ENCODE measurements at regions not wholly inside any gene's neighbourhood (a gene's known extent, or its start where the extent isn't known, plus 50 kb on each side); places are given as distances from the start of the nearest gene placed in this dataset.

DNA sequence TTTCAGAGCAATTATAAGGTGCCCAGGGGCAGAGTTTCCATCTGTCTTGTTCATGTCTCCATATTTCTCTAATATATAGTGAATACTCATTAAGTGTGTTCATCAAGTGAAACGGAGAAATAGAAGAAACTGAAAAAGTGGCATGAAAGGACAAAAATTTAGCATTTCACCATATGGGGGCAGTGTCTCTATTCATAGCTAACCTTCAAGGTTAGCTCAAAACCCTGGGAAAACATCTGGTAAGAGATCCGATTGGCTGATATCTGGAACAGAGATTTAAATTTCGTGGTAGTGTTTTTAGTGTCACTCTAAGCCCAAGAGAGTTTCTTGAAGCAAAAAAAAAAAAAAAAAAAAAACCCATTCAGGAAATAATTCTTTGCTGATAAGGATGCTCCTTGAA is 367.5 kb downstream of the DAD1 start:
- H3K9me3 ChIP-seq (ENCODE audit: control insufficient read depth in 4 of 4, low read length in 3 of 4): no peaks in the 10 kb centered on the region
- H3K4me1 ChIP-seq (ENCODE audit: control insufficient read depth in 4 of 4, insufficient read depth in 4 of 4, low read length in 3 of 4): no peaks in the 10 kb centered on the region
- no peak overlapping the region for H3K9ac ChIP-seq (ENCODE audit: low read depth in 1 of 2, low read length in 2 of 2)
- WGBS: 35% methylated on average over 3 of the region's 3 CpGs
- no peak for DNase-seq (ENCODE audit: low spot score)
- TF ChIP-seq YY1 (IDR thresholded peaks at IDR 0.05) (no peak), FOXA2 (IDR thresholded peaks at IDR 0.05) (no peak), ZBTB33 (IDR thresholded peaks at IDR 0.05) (no peak)
- TF ChIP-seq, protein P1, sequence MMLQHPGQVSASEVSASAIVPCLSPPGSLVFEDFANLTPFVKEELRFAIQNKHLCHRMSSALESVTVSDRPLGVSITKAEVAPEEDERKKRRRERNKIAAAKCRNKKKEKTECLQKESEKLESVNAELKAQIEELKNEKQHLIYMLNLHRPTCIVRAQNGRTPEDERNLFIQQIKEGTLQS (IDR thresholded peaks at IDR 0.05): no peak
- no peak overlapping the region for H3K27ac ChIP-seq (ENCODE audit: low read depth in 1 of 2, low read length in 2 of 2)
- no peak overlapping the region for H3K4me3 ChIP-seq (ENCODE audit: low read depth in 1 of 3, low read length in 3 of 3)
- H3K36me3 ChIP-seq (ENCODE audit: control insufficient read depth in 4 of 4, insufficient read depth in 3 of 4, low read depth in 1 of 4, low read length in 3 of 4): no peaks in the 10 kb centered on the region
- peaks cover 0 to 4% (median 0%) of the 10 kb centered on the region in 4 donors for H3K27me3 ChIP-seq (ENCODE audit: control insufficient read depth in 4 of 4, insufficient read depth in 4 of 4, low read length in 3 of 4)

DNA sequence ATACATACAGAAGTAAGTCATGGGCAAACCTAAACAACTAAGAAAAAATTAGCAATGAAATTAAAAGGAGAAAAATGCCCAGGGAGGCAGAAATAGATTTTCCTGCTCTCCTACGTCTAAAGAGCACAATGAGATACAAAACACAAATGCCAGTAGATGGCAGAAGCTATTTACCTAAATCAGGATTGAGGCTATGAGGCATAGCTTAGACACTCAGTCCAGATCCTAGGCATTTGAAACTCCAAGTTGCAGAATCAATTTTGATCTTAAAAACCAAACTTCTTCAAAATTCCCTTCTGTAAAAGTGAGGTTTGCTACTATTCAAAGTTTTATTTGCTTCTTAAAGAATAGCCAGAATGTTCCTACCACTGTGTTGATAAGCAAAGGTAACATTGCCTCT is 368.6 kb downstream of the DAD1 start:
- Histone ChIP-seq H3K4me3 (ENCODE audit: low read depth in 1 of 3, low read length in 3 of 3) (no peak overlapping the region), H3K36me3 (ENCODE audit: control insufficient read depth in 4 of 4, insufficient read depth in 3 of 4, low read depth in 1 of 4, low read length in 3 of 4) (no peaks in the 10 kb centered on the region), H3K27me3 (ENCODE audit: control insufficient read depth in 4 of 4, insufficient read depth in 4 of 4, low read length in 3 of 4) (peaks cover 0 to under 1% (median 0%) of the 10 kb centered on the region in 4 donors), H3K9me3 (ENCODE audit: control insufficient read depth in 4 of 4, low read length in 3 of 4) (no peaks in the 10 kb centered on the region), H3K9ac (ENCODE audit: low read depth in 1 of 2, low read length in 2 of 2) (no peak overlapping the region), H3K27ac (ENCODE audit: low read depth in 1 of 2, low read length in 2 of 2) (no peak overlapping the region), H3K4me1 (ENCODE audit: control insufficient read depth in 4 of 4, insufficient read depth in 4 of 4, low read length in 3 of 4) (no peaks in the 10 kb centered on the region)
- 7% methylated on average over 1 of the region's 1 CpG for WGBS
- TF ChIP-seq JUND (IDR thresholded peaks at IDR 0.05) (no peak), FOXA1 (IDR thresholded peaks at IDR 0.05) (no peak), GABPA (IDR thresholded peaks at IDR 0.05 in 1 of 2, conservative IDR thresholded peaks at IDR 0.05 in 1 of 2) (no peak)
- TF ChIP-seq, protein P2, sequence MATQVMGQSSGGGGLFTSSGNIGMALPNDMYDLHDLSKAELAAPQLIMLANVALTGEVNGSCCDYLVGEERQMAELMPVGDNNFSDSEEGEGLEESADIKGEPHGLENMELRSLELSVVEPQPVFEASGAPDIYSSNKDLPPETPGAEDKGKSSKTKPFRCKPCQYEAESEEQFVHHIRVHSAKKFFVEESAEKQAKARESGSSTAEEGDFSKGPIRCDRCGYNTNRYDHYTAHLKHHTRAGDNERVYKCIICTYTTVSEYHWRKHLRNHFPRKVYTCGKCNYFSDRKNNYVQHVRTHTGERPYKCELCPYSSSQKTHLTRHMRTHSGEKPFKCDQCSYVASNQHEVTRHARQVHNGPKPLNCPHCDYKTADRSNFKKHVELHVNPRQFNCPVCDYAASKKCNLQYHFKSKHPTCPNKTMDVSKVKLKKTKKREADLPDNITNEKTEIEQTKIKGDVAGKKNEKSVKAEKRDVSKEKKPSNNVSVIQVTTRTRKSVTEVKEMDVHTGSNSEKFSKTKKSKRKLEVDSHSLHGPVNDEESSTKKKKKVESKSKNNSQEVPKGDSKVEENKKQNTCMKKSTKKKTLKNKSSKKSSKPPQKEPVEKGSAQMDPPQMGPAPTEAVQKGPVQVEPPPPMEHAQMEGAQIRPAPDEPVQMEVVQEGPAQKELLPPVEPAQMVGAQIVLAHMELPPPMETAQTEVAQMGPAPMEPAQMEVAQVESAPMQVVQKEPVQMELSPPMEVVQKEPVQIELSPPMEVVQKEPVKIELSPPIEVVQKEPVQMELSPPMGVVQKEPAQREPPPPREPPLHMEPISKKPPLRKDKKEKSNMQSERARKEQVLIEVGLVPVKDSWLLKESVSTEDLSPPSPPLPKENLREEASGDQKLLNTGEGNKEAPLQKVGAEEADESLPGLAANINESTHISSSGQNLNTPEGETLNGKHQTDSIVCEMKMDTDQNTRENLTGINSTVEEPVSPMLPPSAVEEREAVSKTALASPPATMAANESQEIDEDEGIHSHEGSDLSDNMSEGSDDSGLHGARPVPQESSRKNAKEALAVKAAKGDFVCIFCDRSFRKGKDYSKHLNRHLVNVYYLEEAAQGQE (IDR thresholded peaks at IDR 0.05): no peak
- no peak for DNase-seq (ENCODE audit: low spot score)

GRCh38 chr14:22218728-22219127 is 370.3 kb downstream of the DAD1 start:
- Histone ChIP-seq H3K27ac (ENCODE audit: low read depth in 1 of 2, low read length in 2 of 2) (no peak overlapping the region), H3K4me1 (ENCODE audit: control insufficient read depth in 4 of 4, insufficient read depth in 4 of 4, low read length in 3 of 4) (no peaks in the 10 kb centered on the region), H3K9ac (ENCODE audit: low read depth in 1 of 2, low read length in 2 of 2) (no peak overlapping the region), H3K27me3 (ENCODE audit: control insufficient read depth in 4 of 4, insufficient read depth in 4 of 4, low read length in 3 of 4) (no peaks in the 10 kb centered on the region), H3K4me3 (ENCODE audit: low read depth in 1 of 3, low read length in 3 of 3) (no peak overlapping the region), H3K36me3 (ENCODE audit: control insufficient read depth in 4 of 4, insufficient read depth in 3 of 4, low read depth in 1 of 4, low read length in 3 of 4) (no peaks in the 10 kb centered on the region), H3K9me3 (ENCODE audit: control insufficient read depth in 4 of 4, low read length in 3 of 4) (no peaks in the 10 kb centered on the region)
- no peak for DNase-seq (ENCODE audit: low spot score)
- no peak for TF ChIP-seq JUND (IDR thresholded peaks at IDR 0.05)
- no peak for TF ChIP-seq GABPA (IDR thresholded peaks at IDR 0.05 in 1 of 2, conservative IDR thresholded peaks at IDR 0.05 in 1 of 2)
- TF ChIP-seq EGR1 (IDR thresholded peaks at IDR 0.05; ENCODE audit: low read depth in 2 of 2): no peak
- no peak for TF ChIP-seq FOXA2 (IDR thresholded peaks at IDR 0.05)
- TF ChIP-seq YY1 (IDR thresholded peaks at IDR 0.05): no peak
- TF ChIP-seq SP1 (IDR thresholded peaks at IDR 0.05): no peak
- TF ChIP-seq, protein P3, sequence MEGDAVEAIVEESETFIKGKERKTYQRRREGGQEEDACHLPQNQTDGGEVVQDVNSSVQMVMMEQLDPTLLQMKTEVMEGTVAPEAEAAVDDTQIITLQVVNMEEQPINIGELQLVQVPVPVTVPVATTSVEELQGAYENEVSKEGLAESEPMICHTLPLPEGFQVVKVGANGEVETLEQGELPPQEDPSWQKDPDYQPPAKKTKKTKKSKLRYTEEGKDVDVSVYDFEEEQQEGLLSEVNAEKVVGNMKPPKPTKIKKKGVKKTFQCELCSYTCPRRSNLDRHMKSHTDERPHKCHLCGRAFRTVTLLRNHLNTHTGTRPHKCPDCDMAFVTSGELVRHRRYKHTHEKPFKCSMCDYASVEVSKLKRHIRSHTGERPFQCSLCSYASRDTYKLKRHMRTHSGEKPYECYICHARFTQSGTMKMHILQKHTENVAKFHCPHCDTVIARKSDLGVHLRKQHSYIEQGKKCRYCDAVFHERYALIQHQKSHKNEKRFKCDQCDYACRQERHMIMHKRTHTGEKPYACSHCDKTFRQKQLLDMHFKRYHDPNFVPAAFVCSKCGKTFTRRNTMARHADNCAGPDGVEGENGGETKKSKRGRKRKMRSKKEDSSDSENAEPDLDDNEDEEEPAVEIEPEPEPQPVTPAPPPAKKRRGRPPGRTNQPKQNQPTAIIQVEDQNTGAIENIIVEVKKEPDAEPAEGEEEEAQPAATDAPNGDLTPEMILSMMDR (IDR thresholded peaks at IDR 0.05; ENCODE audit: low read depth, low read length, missing input control): no peak
- TF ChIP-seq RXRA (IDR thresholded peaks at IDR 0.05): no peak
- WGBS: 89% methylated on average over 3 of the region's 3 CpGs

Measured in liver (tissue), 8 donors.